A549 (cell line): ENCODE measurements at regions not wholly inside any gene's neighbourhood (a gene's known extent, or its start where the extent isn't known, plus 50 kb on each side); places are given as distances from the start of the nearest gene placed in this dataset.

Experiments
- CBX2 ChIP-seq: fragments of 200-600 bp; sonication (generic); IDR thresholded peaks from 2 replicates; pipeline ENCODE4 v1.6.1; 2016; ENCODE audit warnings: low read depth, mild to moderate bottlenecking, borderline replicate concordance
- CBX8 ChIP-seq: fragments of 200-600 bp; sonication (generic); IDR thresholded peaks from 2 replicates; pipeline ENCODE4 v1.6.1; 2016
- CHD2 ChIP-seq: fragments of 150-350 bp; IDR thresholded peaks from 2 replicates; pipeline ENCODE4 v1.6.1; 2014; ENCODE audit warnings: low read length; ENCODE audit not compliant: partially characterized antibody
- CTCF ChIP-seq: fragments of >200 bp; sonication (Bioruptor Twin); formaldehyde crosslinking; IDR thresholded peaks from 3 replicates; pipeline ENCODE4 v1.5.1; 2016
- ESRRA ChIP-seq: fragments of 150-350 bp; IDR thresholded peaks from 2 replicates; pipeline ENCODE4 v1.6.1; 2014; ENCODE audit warnings: mild to moderate bottlenecking, low read length, borderline replicate concordance
- FOSL2 ChIP-seq, 2 experiments: fragments of 450-650 bp in 1 of 2; fragments of >200 bp in 1 of 2; sonication (Bioruptor Twin) in 1 of 2; formaldehyde crosslinking; IDR thresholded peaks; 2 replicates each; pipeline versions ENCODE4 v1.5.0 to v1.6.1; 2016 to 2020; ENCODE audit warnings: mild to moderate bottlenecking in 1 of 2, moderate library complexity in 1 of 2
- JUN ChIP-seq, 2 experiments: fragments of >200 bp; sonication (Bioruptor Twin); formaldehyde crosslinking; IDR thresholded peaks; 2 replicates in 1 of 2; 3 replicates in 1 of 2; pipeline ENCODE4 v1.6.1; 2016 to 2017
- KDM1A ChIP-seq: fragments of 200-600 bp; sonication (generic); IDR thresholded peaks from 2 replicates; pipeline ENCODE4 v1.6.1; 2016; ENCODE audit warnings: low read depth, mild to moderate bottlenecking
- MAX ChIP-seq: IDR thresholded peaks from 2 replicates; pipeline ENCODE4 v1.6.1; 2012
- PBX3 ChIP-seq: IDR thresholded peaks from 2 replicates; pipeline ENCODE4 v1.6.1; 2012
- POLR2A ChIP-seq: IDR thresholded peaks from 2 replicates; pipeline ENCODE4 v1.6.1; 2012; ENCODE audit warnings: mild to moderate bottlenecking, low read length
- SREBF2 ChIP-seq: fragments of 450-650 bp; IDR thresholded peaks from 2 replicates; pipeline ENCODE4 v1.6.1; 2014; ENCODE audit warnings: mild to moderate bottlenecking, moderate library complexity
- ZNF302 ChIP-seq: fragments of 250-450 bp; sonication (Bioruptor Pico); IDR thresholded peaks from 2 replicates; pipeline ENCODE4 v1.9.0; 2021; ENCODE audit warnings: inconsistent platforms, mild to moderate bottlenecking, moderate library complexity

- TF ChIP-seq CTCF (no peak), FOSL2 (IDR thresholded peaks at IDR 0.05) (no peak), FOSL2 (CRISPR knock-in tag; IDR thresholded peaks at IDR 0.05) (no peak), MAX (no peak), ZNF302 (no peak), PBX3 (no peak), SREBF2 (no peak), JUN (IDR thresholded peaks at IDR 0.05) (no peak), POLR2A (no peak), KDM1A (no peak), CBX2 (no peak), ESRRA (no peak), CBX8 (no peak), CHD2 (no peak)
Observed at GRCh38 chr11:11113626-11114025, 239.4 kb downstream of the CSNK2A3 start.
